ENCODE measurements at regions not wholly inside any gene's neighbourhood (a gene's known extent, or its start where the extent isn't known, plus 50 kb on each side); places are given as distances from the start of the nearest gene placed in this dataset.

DNA sequence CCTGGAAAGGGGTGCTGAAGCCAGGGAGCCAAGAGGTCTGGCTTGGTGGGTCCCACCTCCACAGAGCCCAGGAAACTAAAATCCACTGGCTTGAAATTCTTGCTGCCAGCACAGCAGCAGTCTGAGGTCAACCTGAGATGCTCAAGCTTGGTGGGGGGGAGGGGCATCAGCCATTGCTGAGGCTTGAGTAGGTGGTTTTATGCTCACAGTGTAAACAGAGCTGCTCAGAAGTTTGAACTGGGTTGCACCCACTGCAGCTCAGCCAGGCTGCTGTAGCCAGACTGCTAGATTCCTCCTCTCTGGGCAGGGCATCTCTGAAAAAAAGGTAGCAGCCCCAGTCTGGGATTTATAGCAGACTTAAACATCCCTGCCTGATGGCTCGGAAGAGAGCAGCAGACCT lies 55.5 kb upstream of the FBXL17 start:
- no peak overlapping the region for H2AFZ ChIP-seq (ENCODE audit: low read depth, low read length)
- H3K9me3 Mint-ChIP-seq (ENCODE audit: unreplicated experiment): no peaks in the 10 kb centered on the region

DNA sequence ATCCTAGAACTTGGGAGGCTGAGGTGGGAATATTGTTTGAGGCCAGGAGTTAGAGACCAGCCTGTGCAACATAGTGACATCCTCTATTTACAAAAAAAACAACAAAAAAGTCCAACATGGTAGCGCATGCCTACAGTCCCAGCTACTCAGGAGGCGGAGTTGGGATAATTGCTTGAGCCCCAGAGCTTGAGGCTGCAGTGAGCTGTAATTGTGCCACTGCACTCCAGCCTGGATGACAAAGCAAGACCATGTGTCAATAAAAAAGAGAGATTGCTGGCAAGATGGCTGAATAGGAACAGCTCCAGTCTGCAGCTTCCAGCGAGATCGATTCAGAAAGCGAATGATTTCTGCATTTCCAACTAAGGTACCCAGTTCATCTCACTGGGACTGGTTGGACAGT lies 54.8 kb upstream of the FBXL17 start:
- Mint-ChIP-seq H3K4me1 (ENCODE audit: low read depth, unreplicated experiment) (peaks cover 7% of the 10 kb centered on the region), H3K4me3 (ENCODE audit: unreplicated experiment) (no peak overlapping the region), H3K27me3 (ENCODE audit: low read depth, unreplicated experiment) (no peaks in the 10 kb centered on the region), H3K36me3 (ENCODE audit: low read depth, unreplicated experiment) (no peaks in the 10 kb centered on the region), H3K27ac (ENCODE audit: unreplicated experiment) (no peak overlapping the region), H3K9me3 (ENCODE audit: unreplicated experiment) (no peaks in the 10 kb centered on the region)
- Histone ChIP-seq H3K36me3 (ENCODE audit: insufficient read depth, low read length) (no peaks in the 10 kb centered on the region), H4K20me1 (ENCODE audit: insufficient read depth, low read length) (no peaks in the 10 kb centered on the region), H3K4me3 (ENCODE audit: insufficient read depth, low read depth, low read length) (no peak overlapping the region), H3K9ac (ENCODE audit: low read length) (no peak overlapping the region), H3K4me2 (ENCODE audit: low read length) (no peak overlapping the region), H2AFZ (ENCODE audit: low read depth, low read length) (no peak overlapping the region), H3K27ac (ENCODE audit: low read depth, low read length) (no peak overlapping the region), H3K79me2 (ENCODE audit: insufficient read depth, low read length) (no peaks in the 10 kb centered on the region), H3K9me3 (ENCODE audit: insufficient read depth, low read depth, low read length) (no peaks in the 10 kb centered on the region), H3K4me1 (ENCODE audit: insufficient read depth, low read length) (peaks cover under 1% of the 10 kb centered on the region), H3K27me3 (ENCODE audit: insufficient read depth, low read length) (no peaks in the 10 kb centered on the region)
- DNase-seq (ENCODE audit: low read depth) (no peak), FAIRE-seq (no peak)
- TF ChIP-seq, protein P1, sequence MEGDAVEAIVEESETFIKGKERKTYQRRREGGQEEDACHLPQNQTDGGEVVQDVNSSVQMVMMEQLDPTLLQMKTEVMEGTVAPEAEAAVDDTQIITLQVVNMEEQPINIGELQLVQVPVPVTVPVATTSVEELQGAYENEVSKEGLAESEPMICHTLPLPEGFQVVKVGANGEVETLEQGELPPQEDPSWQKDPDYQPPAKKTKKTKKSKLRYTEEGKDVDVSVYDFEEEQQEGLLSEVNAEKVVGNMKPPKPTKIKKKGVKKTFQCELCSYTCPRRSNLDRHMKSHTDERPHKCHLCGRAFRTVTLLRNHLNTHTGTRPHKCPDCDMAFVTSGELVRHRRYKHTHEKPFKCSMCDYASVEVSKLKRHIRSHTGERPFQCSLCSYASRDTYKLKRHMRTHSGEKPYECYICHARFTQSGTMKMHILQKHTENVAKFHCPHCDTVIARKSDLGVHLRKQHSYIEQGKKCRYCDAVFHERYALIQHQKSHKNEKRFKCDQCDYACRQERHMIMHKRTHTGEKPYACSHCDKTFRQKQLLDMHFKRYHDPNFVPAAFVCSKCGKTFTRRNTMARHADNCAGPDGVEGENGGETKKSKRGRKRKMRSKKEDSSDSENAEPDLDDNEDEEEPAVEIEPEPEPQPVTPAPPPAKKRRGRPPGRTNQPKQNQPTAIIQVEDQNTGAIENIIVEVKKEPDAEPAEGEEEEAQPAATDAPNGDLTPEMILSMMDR (IDR thresholded peaks at IDR 0.05; ENCODE audit: insufficient read depth, low read depth, low read length): no peak
- no peak for TF ChIP-seq EZH2 (IDR thresholded peaks at IDR 0.05; ENCODE audit: insufficient read depth, low read length)

More for the DNA sequence above, 55.5 kb upstream of the FBXL17 start:
- FAIRE-seq (no peak), DNase-seq (ENCODE audit: low read depth) (no peak)
- Histone ChIP-seq H3K27ac (ENCODE audit: low read depth, low read length) (no peak overlapping the region), H3K4me3 (ENCODE audit: insufficient read depth, low read depth, low read length) (no peak overlapping the region), H3K36me3 (ENCODE audit: insufficient read depth, low read length) (no peaks in the 10 kb centered on the region), H4K20me1 (ENCODE audit: insufficient read depth, low read length) (no peaks in the 10 kb centered on the region), H3K79me2 (ENCODE audit: insufficient read depth, low read length) (no peaks in the 10 kb centered on the region), H3K9me3 (ENCODE audit: insufficient read depth, low read depth, low read length) (no peaks in the 10 kb centered on the region), H3K4me2 (ENCODE audit: low read length) (no peak overlapping the region), H3K9ac (ENCODE audit: low read length) (no peak overlapping the region), H3K4me1 (ENCODE audit: insufficient read depth, low read length) (no peaks in the 10 kb centered on the region), H3K27me3 (ENCODE audit: insufficient read depth, low read length) (no peaks in the 10 kb centered on the region)
- H3K27me3 Mint-ChIP-seq (ENCODE audit: low read depth, unreplicated experiment): no peaks in the 10 kb centered on the region
- H3K36me3 Mint-ChIP-seq (ENCODE audit: low read depth, unreplicated experiment): no peaks in the 10 kb centered on the region
- H3K27ac Mint-ChIP-seq (ENCODE audit: unreplicated experiment): no peak overlapping the region
- H3K4me3 Mint-ChIP-seq (ENCODE audit: unreplicated experiment): no peak overlapping the region
- TF ChIP-seq, protein P1 (IDR thresholded peaks at IDR 0.05; ENCODE audit: insufficient read depth, low read depth, low read length): no peak
- TF ChIP-seq EZH2 (IDR thresholded peaks at IDR 0.05; ENCODE audit: insufficient read depth, low read length): no peak
- no peaks in the 10 kb centered on the region for H3K4me1 Mint-ChIP-seq (ENCODE audit: low read depth, unreplicated experiment)

DNA sequence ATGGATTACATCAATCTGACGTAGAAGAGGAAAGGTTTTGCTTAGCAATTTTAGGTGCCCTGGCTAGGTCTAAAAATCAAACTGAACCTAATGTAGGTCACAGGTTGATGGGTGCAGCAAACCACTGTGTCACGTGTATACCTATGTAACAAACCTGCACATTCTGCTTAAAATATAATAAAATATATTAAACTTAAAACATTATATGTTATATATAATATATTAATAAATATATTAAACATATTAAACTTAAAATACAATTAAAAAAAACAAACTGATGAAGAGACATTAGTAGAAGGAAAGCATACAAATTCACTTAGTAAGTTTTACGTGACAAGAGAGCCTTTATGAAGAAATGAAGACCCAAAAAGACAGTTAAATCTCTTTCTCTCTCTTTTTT lies 51.7 kb upstream of the FBXL17 start:
- no peak overlapping the region for H2AFZ ChIP-seq (ENCODE audit: low read depth, low read length)
- no peaks in the 10 kb centered on the region for H3K27me3 Mint-ChIP-seq (ENCODE audit: low read depth, unreplicated experiment)
- no peak for FAIRE-seq

More for the DNA sequence above, 51.7 kb upstream of the FBXL17 start:
- H3K27ac ChIP-seq (ENCODE audit: low read depth, low read length): no peak overlapping the region
- H3K36me3 ChIP-seq (ENCODE audit: insufficient read depth, low read length): no peaks in the 10 kb centered on the region
- TF ChIP-seq, protein P1 (IDR thresholded peaks at IDR 0.05; ENCODE audit: insufficient read depth, low read depth, low read length): no peak
- TF ChIP-seq EZH2 (IDR thresholded peaks at IDR 0.05; ENCODE audit: insufficient read depth, low read length): no peak
- H3K27ac Mint-ChIP-seq (ENCODE audit: unreplicated experiment): no peak overlapping the region
- H3K4me3 ChIP-seq (ENCODE audit: insufficient read depth, low read depth, low read length): no peak overlapping the region
- no peak overlapping the region for H3K4me3 Mint-ChIP-seq (ENCODE audit: unreplicated experiment)
- H3K4me1 ChIP-seq (ENCODE audit: insufficient read depth, low read length): peaks cover 6% of the 10 kb centered on the region
- no peak overlapping the region for H3K4me2 ChIP-seq (ENCODE audit: low read length)
- H3K36me3 Mint-ChIP-seq (ENCODE audit: low read depth, unreplicated experiment): no peaks in the 10 kb centered on the region
- no peaks in the 10 kb centered on the region for H4K20me1 ChIP-seq (ENCODE audit: insufficient read depth, low read length)
- H3K27me3 ChIP-seq (ENCODE audit: insufficient read depth, low read length): no peaks in the 10 kb centered on the region
- no peak overlapping the region for H3K9ac ChIP-seq (ENCODE audit: low read length)
- H3K9me3 ChIP-seq (ENCODE audit: insufficient read depth, low read depth, low read length): no peaks in the 10 kb centered on the region
- H3K4me1 Mint-ChIP-seq (ENCODE audit: low read depth, unreplicated experiment): peaks cover 11% of the 10 kb centered on the region
- no peaks in the 10 kb centered on the region for H3K9me3 Mint-ChIP-seq (ENCODE audit: unreplicated experiment)
- H3K79me2 ChIP-seq (ENCODE audit: insufficient read depth, low read length): no peaks in the 10 kb centered on the region
- no peak for DNase-seq (ENCODE audit: low read depth)

All from astrocyte (in vitro differentiated cells and primary cell).